ENCODE measurements at regions not wholly inside any gene's neighbourhood (a gene's known extent, or its start where the extent isn't known, plus 50 kb on each side); places are given as distances from the start of the nearest gene placed in this dataset.
"Not testable (repeated sequence)": the region's sequence is repeated elsewhere in the genome, so short reads cannot be mapped to it uniquely, and the experiment has no call there.

- no peaks in the 10 kb centered on the region for H3K4me1 Mint-ChIP-seq
- intact Hi-C loops (cut with micrococcal nuclease): no loop called here
Observed at GRCh38 chr6:133062696-133063306, 178.4 kb upstream of the EYA4 start.

GRCh38 chr6:133067960-133068359, 173.2 kb upstream of the EYA4 start:
- H3K27me3 Mint-ChIP-seq: peaks cover 4% of the 10 kb centered on the region
- no peaks in the 10 kb centered on the region for H3K9me3 Mint-ChIP-seq
- no peak overlapping the region for H3K27ac Mint-ChIP-seq
- DNase-seq: no peak
- intact Hi-C loops (cut with micrococcal nuclease): no loop called here
- H3K4me1 Mint-ChIP-seq: no peaks in the 10 kb centered on the region
- H3K4me3 Mint-ChIP-seq: no peak overlapping the region
- no peaks in the 10 kb centered on the region for H3K36me3 Mint-ChIP-seq (ENCODE audit: low read depth)

More at GRCh38 chr6:133062696-133063306, 178.4 kb upstream of the EYA4 start:
- Mint-ChIP-seq H3K4me3 (no peak overlapping the region), H3K27ac (no peak overlapping the region), H3K9me3 (no peaks in the 10 kb centered on the region), H3K36me3 (ENCODE audit: low read depth) (no peaks in the 10 kb centered on the region), H3K27me3 (peaks cover 2% of the 10 kb centered on the region)
- DNase-seq: no peak

DNA sequence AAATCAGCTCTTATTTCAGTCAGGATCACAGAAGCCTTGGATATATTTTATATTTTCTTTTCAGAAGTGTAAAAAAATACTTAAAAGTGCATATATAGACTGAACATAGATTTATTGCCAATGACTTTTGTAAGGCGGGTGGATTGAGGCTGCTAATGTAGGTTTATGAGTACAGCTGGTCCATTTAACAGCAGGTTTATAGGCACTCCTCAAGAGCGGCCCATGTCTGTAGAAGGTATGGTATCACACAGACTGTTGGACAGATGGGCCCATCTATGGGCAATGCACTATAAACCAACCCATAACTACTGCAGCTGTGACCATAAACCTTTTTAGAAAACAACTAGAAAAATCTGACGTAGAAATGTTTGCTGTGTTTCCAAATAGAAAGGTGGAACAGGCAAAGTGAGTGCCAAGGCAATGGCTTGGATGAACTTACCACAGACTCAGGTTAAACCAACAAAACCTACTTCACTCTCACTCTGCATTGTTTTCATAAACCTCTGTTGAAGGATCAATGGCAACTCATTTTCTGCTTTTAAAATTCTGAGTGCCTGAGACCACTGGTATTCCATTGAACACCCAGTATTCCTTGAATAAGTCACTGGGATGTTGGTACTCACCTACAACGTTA, 170.6 kb upstream of the EYA4 start:
- H3K36me3 Mint-ChIP-seq (ENCODE audit: low read depth): no peaks in the 10 kb centered on the region
- H3K4me3 Mint-ChIP-seq: no peak overlapping the region
- no peak for DNase-seq
- no peak overlapping the region for H3K27ac Mint-ChIP-seq
- no peaks in the 10 kb centered on the region for H3K4me1 Mint-ChIP-seq
- intact Hi-C loops (cut with micrococcal nuclease): no loop called here
- H3K27me3 Mint-ChIP-seq: peaks cover 5% of the 10 kb centered on the region
- no peaks in the 10 kb centered on the region for H3K9me3 Mint-ChIP-seq

DNA sequence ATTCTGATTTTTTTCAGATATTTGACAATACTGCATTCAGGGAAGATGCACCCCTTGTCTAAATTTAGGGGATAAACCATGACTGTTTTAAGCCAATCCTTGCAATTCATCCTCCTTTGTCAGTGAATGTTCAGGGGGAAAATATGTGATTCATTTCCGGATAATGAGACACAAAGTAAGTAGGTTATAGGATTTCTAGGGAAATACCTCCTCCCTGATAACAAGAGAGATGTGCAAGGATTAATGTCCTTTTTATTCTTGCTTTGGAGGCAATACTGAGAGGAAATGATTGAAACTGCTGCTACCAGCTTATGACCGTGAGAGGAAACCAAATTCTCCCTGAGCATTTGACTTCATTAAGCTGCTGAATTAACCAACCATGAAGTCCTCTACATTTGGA, 161.3 kb upstream of the EYA4 start:
- H3K27ac Mint-ChIP-seq: no peak overlapping the region
- no peaks in the 10 kb centered on the region for H3K4me1 Mint-ChIP-seq
- intact Hi-C loops (cut with micrococcal nuclease): no loop called here
- H3K27me3 Mint-ChIP-seq: no peaks in the 10 kb centered on the region
- no peaks in the 10 kb centered on the region for H3K36me3 Mint-ChIP-seq (ENCODE audit: low read depth)
- H3K4me3 Mint-ChIP-seq: no peak overlapping the region
- no peaks in the 10 kb centered on the region for H3K9me3 Mint-ChIP-seq
- DNase-seq: no peak

DNA sequence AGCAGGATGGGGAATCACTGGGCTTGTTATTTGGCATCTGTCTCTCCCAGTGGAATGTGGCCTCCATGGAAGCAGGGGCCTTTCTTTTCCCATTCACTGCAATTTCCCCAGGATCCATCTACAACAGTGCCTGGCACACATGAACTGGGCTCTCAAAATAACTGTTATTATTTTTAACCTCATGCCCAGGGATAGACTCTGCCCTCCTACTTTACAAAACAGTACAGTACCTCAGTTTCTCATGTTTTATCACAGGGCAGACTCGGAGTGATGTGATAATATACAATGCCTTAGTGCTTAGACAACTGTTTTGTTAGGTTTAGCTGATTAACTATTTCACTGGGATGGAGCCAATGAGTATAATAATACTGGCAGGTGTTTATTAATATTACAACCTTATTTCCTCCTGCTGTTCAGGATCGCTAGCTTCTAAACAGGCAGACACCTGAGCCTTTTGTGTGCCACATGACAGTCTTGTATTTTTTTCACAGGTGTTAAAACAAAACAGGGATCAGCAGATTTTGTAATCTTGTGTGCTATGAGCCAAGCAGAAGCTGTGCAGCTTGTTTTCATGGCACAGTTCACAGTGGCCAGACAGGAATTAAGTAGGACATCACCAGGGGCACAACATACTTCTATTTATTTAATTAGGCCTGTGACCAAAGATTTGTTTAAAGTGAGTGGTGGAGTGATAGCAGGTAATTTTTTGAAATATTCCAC, 157.7 kb upstream of the EYA4 start:
- intact Hi-C loops (cut with micrococcal nuclease): no loop called here
- no peak for DNase-seq
- Mint-ChIP-seq H3K4me1 (no peaks in the 10 kb centered on the region), H3K4me3 (no peak overlapping the region), H3K36me3 (ENCODE audit: low read depth) (no peaks in the 10 kb centered on the region), H3K9me3 (no peaks in the 10 kb centered on the region), H3K27ac (no peak overlapping the region), H3K27me3 (no peaks in the 10 kb centered on the region)

GRCh38 chr6:133085471-133085870, 155.7 kb upstream of the EYA4 start:
- intact Hi-C loops (cut with micrococcal nuclease): no loop called here
- Mint-ChIP-seq H3K36me3 (ENCODE audit: low read depth) (no peaks in the 10 kb centered on the region), H3K4me3 (no peak overlapping the region), H3K27me3 (no peaks in the 10 kb centered on the region), H3K9me3 (no peaks in the 10 kb centered on the region), H3K27ac (no peak overlapping the region), H3K4me1 (no peaks in the 10 kb centered on the region)
- no peak for DNase-seq

GRCh38 chr6:133085896-133086295, 155.3 kb upstream of the EYA4 start:
- H3K36me3 Mint-ChIP-seq (ENCODE audit: low read depth): no peaks in the 10 kb centered on the region
- no peaks in the 10 kb centered on the region for H3K27me3 Mint-ChIP-seq
- no peaks in the 10 kb centered on the region for H3K4me1 Mint-ChIP-seq
- H3K4me3 Mint-ChIP-seq: no peak overlapping the region
- DNase-seq: no peak
- no peaks in the 10 kb centered on the region for H3K9me3 Mint-ChIP-seq
- no peak overlapping the region for H3K27ac Mint-ChIP-seq
- intact Hi-C loops (cut with micrococcal nuclease): no loop called here

- Mint-ChIP-seq H3K9me3 (no peaks in the 10 kb centered on the region), H3K4me3 (no peak overlapping the region), H3K36me3 (ENCODE audit: low read depth) (no peaks in the 10 kb centered on the region), H3K27me3 (no peaks in the 10 kb centered on the region), H3K27ac (no peak overlapping the region), H3K4me1 (no peaks in the 10 kb centered on the region)
- no peak for DNase-seq
- intact Hi-C loops (cut with micrococcal nuclease): no loop called here
Observed at GRCh38 chr6:133088931-133089695, 152.0 kb upstream of the EYA4 start.

DNA sequence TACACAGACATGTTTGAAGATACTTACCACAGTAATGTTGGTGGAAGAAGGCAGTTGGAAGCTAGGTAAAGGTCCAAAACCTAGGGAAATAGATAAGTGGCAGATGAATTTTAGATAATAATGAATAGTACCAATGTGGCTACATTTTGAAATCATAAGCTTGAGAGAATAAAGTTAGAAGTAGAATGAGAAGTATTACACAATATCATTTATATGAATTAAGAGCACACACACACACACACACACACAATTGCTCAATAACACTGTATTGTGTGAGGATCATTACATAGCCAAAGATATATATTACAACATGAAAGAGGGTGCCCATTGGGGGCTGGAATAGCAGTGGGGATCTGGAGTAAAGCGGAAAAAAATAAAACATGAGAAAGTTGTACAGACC, 149.0 kb upstream of the EYA4 start:
- intact Hi-C loops (cut with micrococcal nuclease): no loop called here
- H3K27me3 Mint-ChIP-seq: no peaks in the 10 kb centered on the region
- no peaks in the 10 kb centered on the region for H3K4me1 Mint-ChIP-seq
- no peak overlapping the region for H3K27ac Mint-ChIP-seq
- no peaks in the 10 kb centered on the region for H3K9me3 Mint-ChIP-seq
- H3K36me3 Mint-ChIP-seq (ENCODE audit: low read depth): no peaks in the 10 kb centered on the region
- H3K4me3 Mint-ChIP-seq: no peak overlapping the region
- no peak for DNase-seq

GRCh38 chr6:133092771-133093170, 148.4 kb upstream of the EYA4 start:
- Mint-ChIP-seq H3K36me3 (ENCODE audit: low read depth) (no peaks in the 10 kb centered on the region), H3K9me3 (no peaks in the 10 kb centered on the region), H3K4me1 (no peaks in the 10 kb centered on the region), H3K4me3 (no peak overlapping the region), H3K27me3 (no peaks in the 10 kb centered on the region), H3K27ac (no peak overlapping the region)
- intact Hi-C loops (cut with micrococcal nuclease): no loop called here
- no peak for DNase-seq

DNA sequence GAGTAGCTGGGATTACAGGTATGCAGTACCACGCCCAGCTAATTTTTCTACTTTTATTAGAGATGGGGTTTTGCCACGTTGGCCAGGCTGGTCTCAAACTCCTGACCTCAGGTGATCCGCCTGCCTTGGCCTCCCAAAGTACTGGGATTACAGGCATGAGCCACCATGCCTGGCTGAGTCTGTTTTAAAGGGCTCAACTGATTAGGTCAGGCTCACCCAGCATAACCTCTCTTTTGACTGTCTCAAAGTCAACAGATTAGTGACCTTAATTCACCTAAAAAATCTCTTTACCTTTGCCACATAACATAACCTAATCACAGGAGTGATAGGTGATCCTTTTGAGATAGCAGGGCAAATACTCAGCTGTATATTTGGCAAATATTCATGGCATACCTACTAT, 147.9 kb upstream of the EYA4 start:
- intact Hi-C loops (cut with micrococcal nuclease); H3K9me3 Mint-ChIP-seq; H3K4me1 Mint-ChIP-seq; H3K4me3 Mint-ChIP-seq; DNase-seq; H3K36me3 Mint-ChIP-seq (ENCODE audit: low read depth); H3K27ac Mint-ChIP-seq; H3K27me3 Mint-ChIP-seq: not testable (repeated sequence)

GRCh38 chr6:133093956-133094355, 147.2 kb upstream of the EYA4 start:
- no peaks in the 10 kb centered on the region for H3K27me3 Mint-ChIP-seq
- no peak overlapping the region for H3K27ac Mint-ChIP-seq
- no peaks in the 10 kb centered on the region for H3K9me3 Mint-ChIP-seq
- intact Hi-C loops (cut with micrococcal nuclease): no loop called here
- DNase-seq: no peak
- H3K36me3 Mint-ChIP-seq (ENCODE audit: low read depth): no peaks in the 10 kb centered on the region
- no peaks in the 10 kb centered on the region for H3K4me1 Mint-ChIP-seq
- no peak overlapping the region for H3K4me3 Mint-ChIP-seq

GRCh38 chr6:133097208-133097607, 143.9 kb upstream of the EYA4 start:
- DNase-seq: no peak
- Mint-ChIP-seq H3K27ac (no peak overlapping the region), H3K9me3 (no peaks in the 10 kb centered on the region), H3K27me3 (no peaks in the 10 kb centered on the region), H3K4me1 (no peaks in the 10 kb centered on the region), H3K4me3 (no peak overlapping the region), H3K36me3 (ENCODE audit: low read depth) (no peaks in the 10 kb centered on the region)
- intact Hi-C loops (cut with micrococcal nuclease): no loop called here

DNA sequence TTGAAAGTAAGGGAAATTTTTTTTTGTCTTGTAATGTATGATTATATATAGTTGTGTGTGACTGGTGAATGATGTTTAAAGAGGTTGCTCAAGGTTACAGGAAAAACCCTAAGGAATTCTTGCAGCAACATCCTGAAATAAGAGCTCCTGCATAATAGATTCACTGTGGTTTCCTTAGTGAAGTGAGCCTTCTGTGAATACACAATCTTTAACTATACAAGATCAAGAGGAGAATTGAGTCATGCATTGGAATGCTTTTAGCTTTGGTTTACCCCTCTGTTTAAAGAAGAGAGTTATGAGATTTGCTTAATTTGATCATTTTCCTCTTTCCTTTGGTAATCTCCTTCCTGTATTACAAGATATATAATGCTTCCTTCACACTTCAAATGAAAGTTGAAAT, 141.6 kb upstream of the EYA4 start:
- H3K9me3 Mint-ChIP-seq: no peaks in the 10 kb centered on the region
- no peaks in the 10 kb centered on the region for H3K4me1 Mint-ChIP-seq
- intact Hi-C loops (cut with micrococcal nuclease): no loop called here

More for the DNA sequence above, 141.6 kb upstream of the EYA4 start:
- Mint-ChIP-seq H3K36me3 (ENCODE audit: low read depth) (no peaks in the 10 kb centered on the region), H3K27ac (no peak overlapping the region), H3K27me3 (no peaks in the 10 kb centered on the region), H3K4me3 (no peak overlapping the region)
- no peak for DNase-seq

Data from activated CD4-positive, alpha-beta T cell treated with anti-CD3 and anti-CD28 coated beads, Interleukin-2, amount 10 ng/mL, durations not matched to agents 24 days and 14 days (primary cell).